ENCODE measurements at regions not wholly inside any gene's neighbourhood (a gene's known extent, or its start where the extent isn't known, plus 50 kb on each side); places are given as distances from the start of the nearest gene placed in this dataset.

DNA sequence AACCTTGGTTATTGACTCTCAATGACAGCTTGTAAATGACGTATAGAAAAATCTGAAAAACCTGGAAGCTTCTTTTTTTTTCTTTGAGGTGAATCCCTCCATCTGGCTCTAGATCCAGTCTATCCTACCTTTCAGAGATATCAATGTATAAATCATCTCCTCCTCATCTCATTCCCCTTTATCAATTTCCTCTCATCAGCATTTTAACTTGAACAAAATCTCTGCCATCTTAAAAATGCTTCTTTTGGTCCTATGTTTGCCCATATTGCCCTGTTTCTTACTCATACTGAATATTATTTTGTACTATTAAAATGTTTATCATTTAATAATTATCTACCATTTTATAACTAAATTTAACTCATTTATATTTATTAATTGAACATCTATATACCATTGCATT lies 306.7 kb upstream of the TSHZ2 start:
- Histone ChIP-seq H3K27me3 (ENCODE audit: low read depth) (no peaks in the 10 kb centered on the region), H3K9me3 (no peaks in the 10 kb centered on the region), H3K27ac (no peak overlapping the region), H3K36me3 (no peaks in the 10 kb centered on the region), H3K4me1 (no peaks in the 10 kb centered on the region), H3K4me3 (no peak overlapping the region)
- ATAC-seq (no peak), DNase-seq (no peak)
- no peak for TF ChIP-seq CTCF (IDR thresholded peaks at IDR 0.05)
- intact Hi-C loops (cut with DNase I) = no loop called here

GRCh38 chr20:52655395-52655794 lies 316.8 kb upstream of the TSHZ2 start:
- peaks cover 3% of the 10 kb centered on the region for H3K27me3 ChIP-seq (ENCODE audit: low read depth)
- H3K36me3 ChIP-seq = no peaks in the 10 kb centered on the region
- no peak for TF ChIP-seq CTCF (IDR thresholded peaks at IDR 0.05)
- ATAC-seq = no peak
- intact Hi-C loops (cut with DNase I) = no loop called here
- no peaks in the 10 kb centered on the region for H3K9me3 ChIP-seq
- H3K27ac ChIP-seq = no peak overlapping the region
- H3K4me3 ChIP-seq = no peak overlapping the region
- H3K4me1 ChIP-seq = no peaks in the 10 kb centered on the region
- no peak for DNase-seq

GRCh38 chr20:52654567-52654966 lies 317.6 kb upstream of the TSHZ2 start:
- no peak for TF ChIP-seq CTCF (IDR thresholded peaks at IDR 0.05)
- H3K4me1 ChIP-seq = no peaks in the 10 kb centered on the region
- no peaks in the 10 kb centered on the region for H3K9me3 ChIP-seq
- H3K36me3 ChIP-seq = no peaks in the 10 kb centered on the region
- ATAC-seq (peak in 1 of 2 donors; percentile 39), DNase-seq (no peak)
- H3K27ac ChIP-seq = no peak overlapping the region
- no peak overlapping the region for H3K4me3 ChIP-seq
- intact Hi-C loops (cut with DNase I) = no loop called here
- H3K27me3 ChIP-seq (ENCODE audit: low read depth) = peaks cover 3% of the 10 kb centered on the region

- ATAC-seq (no peak), DNase-seq (no peak)
- Histone ChIP-seq H3K36me3 (no peaks in the 10 kb centered on the region), H3K4me3 (no peak overlapping the region), H3K27ac (no peak overlapping the region), H3K9me3 (no peaks in the 10 kb centered on the region), H3K27me3 (ENCODE audit: low read depth) (peaks cover 3% of the 10 kb centered on the region), H3K4me1 (no peaks in the 10 kb centered on the region)
- no peak for TF ChIP-seq CTCF (IDR thresholded peaks at IDR 0.05)
- intact Hi-C loops (cut with DNase I) = no loop called here
Observed at GRCh38 chr20:52652271-52652670, 319.9 kb upstream of the TSHZ2 start.

DNA sequence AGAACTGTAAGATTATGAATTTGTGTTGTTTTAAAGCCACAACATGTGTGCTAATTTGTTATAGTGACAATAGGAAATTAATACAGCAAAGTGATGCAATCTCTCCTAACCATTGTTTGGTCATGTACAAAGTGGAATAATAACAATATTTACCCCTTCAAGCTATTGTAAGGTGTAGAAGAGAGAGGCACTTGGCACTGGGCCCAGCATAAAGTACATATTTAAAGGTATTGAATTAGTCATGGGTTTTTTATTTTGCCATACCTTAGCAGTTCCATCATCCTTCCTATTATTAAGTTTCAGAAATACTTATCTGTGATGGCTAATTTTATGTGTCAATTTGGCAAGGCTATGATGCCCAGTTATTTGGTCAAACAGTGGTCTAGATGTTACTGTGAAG lies 322.4 kb upstream of the TSHZ2 start:
- ATAC-seq (no peak), DNase-seq (no peak)
- H3K4me1 ChIP-seq = no peaks in the 10 kb centered on the region
- intact Hi-C loops (cut with DNase I) = no loop called here
- H3K9me3 ChIP-seq = no peaks in the 10 kb centered on the region
- H3K27ac ChIP-seq = no peak overlapping the region
- no peak overlapping the region for H3K4me3 ChIP-seq
- TF ChIP-seq CTCF (IDR thresholded peaks at IDR 0.05) = no peak
- no peaks in the 10 kb centered on the region for H3K27me3 ChIP-seq (ENCODE audit: low read depth)
- H3K36me3 ChIP-seq = no peaks in the 10 kb centered on the region

- Histone ChIP-seq H3K36me3 (no peaks in the 10 kb centered on the region), H3K9me3 (no peaks in the 10 kb centered on the region), H3K27ac (no peak overlapping the region), H3K27me3 (ENCODE audit: low read depth) (no peaks in the 10 kb centered on the region), H3K4me1 (no peaks in the 10 kb centered on the region), H3K4me3 (no peak overlapping the region)
- ATAC-seq (no peak), DNase-seq (no peak)
- intact Hi-C loops (cut with DNase I) = no loop called here
- TF ChIP-seq CTCF (IDR thresholded peaks at IDR 0.05) = no peak
Observed at GRCh38 chr20:52645822-52646221, 326.3 kb upstream of the TSHZ2 start.

All from lower lobe of right lung (tissue), 2 donors.